ENCODE measurements at regions not wholly inside any gene's neighbourhood (a gene's known extent, or its start where the extent isn't known, plus 50 kb on each side); places are given as distances from the start of the nearest gene placed in this dataset.
A peak's percentile ranks its signal among the peaks of the same experiment; 100 is the strongest.
"Not testable (repeated sequence)": the region's sequence is repeated elsewhere in the genome, so short reads cannot be mapped to it uniquely, and the experiment has no call there.

GRCh38 chr15:101876031-101876430 lies 64.0 kb downstream of the OR4F15 start:
- not testable (repeated sequence) for H3K4me1 ChIP-seq (ENCODE audit: low read length); H4K20me1 ChIP-seq (ENCODE audit: insufficient read depth, low read depth, low read length); H3K36me3 ChIP-seq (ENCODE audit: insufficient read depth, low read length); H3K27ac ChIP-seq (ENCODE audit: low read length); H3K79me2 ChIP-seq (ENCODE audit: low read length); H3K9me3 ChIP-seq (ENCODE audit: low read length); DNase-seq; H3K27me3 ChIP-seq (ENCODE audit: low read length); H3K9ac ChIP-seq (ENCODE audit: low read length); H3K4me2 ChIP-seq (ENCODE audit: low read depth, low read length, poor library complexity, severe bottlenecking); H3K4me3 ChIP-seq (ENCODE audit: low read length); H2AFZ ChIP-seq (ENCODE audit: low read length); H3K9me2 ChIP-seq (replicated peaks; ENCODE audit: insufficient read depth, low read length)

- H3K4me3 ChIP-seq (ENCODE audit: low read length); DNase-seq; H3K36me3 ChIP-seq (ENCODE audit: insufficient read depth, low read length); H4K20me1 ChIP-seq (ENCODE audit: insufficient read depth, low read depth, low read length); H3K9me2 ChIP-seq (replicated peaks; ENCODE audit: insufficient read depth, low read length); H3K79me2 ChIP-seq (ENCODE audit: low read length); H3K27ac ChIP-seq (ENCODE audit: low read length); H2AFZ ChIP-seq (ENCODE audit: low read length); H3K9ac ChIP-seq (ENCODE audit: low read length); H3K27me3 ChIP-seq (ENCODE audit: low read length); H3K4me1 ChIP-seq (ENCODE audit: low read length); H3K9me3 ChIP-seq (ENCODE audit: low read length); H3K4me2 ChIP-seq (ENCODE audit: low read depth, low read length, poor library complexity, severe bottlenecking): not testable (repeated sequence)
Measured at GRCh38 chr15:101877649-101878048, 65.6 kb downstream of the OR4F15 start.

- not testable (repeated sequence) for H3K9me2 ChIP-seq (replicated peaks; ENCODE audit: insufficient read depth, low read length); H3K36me3 ChIP-seq (ENCODE audit: insufficient read depth, low read length); H3K27ac ChIP-seq (ENCODE audit: low read length); H3K79me2 ChIP-seq (ENCODE audit: low read length); H4K20me1 ChIP-seq (ENCODE audit: insufficient read depth, low read depth, low read length); H3K4me1 ChIP-seq (ENCODE audit: low read length); H3K9me3 ChIP-seq (ENCODE audit: low read length); H3K4me3 ChIP-seq (ENCODE audit: low read length); H3K4me2 ChIP-seq (ENCODE audit: low read depth, low read length, poor library complexity, severe bottlenecking); H3K27me3 ChIP-seq (ENCODE audit: low read length); H3K9ac ChIP-seq (ENCODE audit: low read length); H2AFZ ChIP-seq (ENCODE audit: low read length)
- DNase-seq = peak; percentile 23
Measured at GRCh38 chr15:101912349-101913287, 100.6 kb downstream of the OR4F15 start.

GRCh38 chr15:101924554-101924953 lies 112.6 kb downstream of the OR4F15 start:
- H3K4me1 ChIP-seq (ENCODE audit: low read length); H3K27ac ChIP-seq (ENCODE audit: low read length); H3K27me3 ChIP-seq (ENCODE audit: low read length); H4K20me1 ChIP-seq (ENCODE audit: insufficient read depth, low read depth, low read length); H3K4me2 ChIP-seq (ENCODE audit: low read depth, low read length, poor library complexity, severe bottlenecking); H3K4me3 ChIP-seq (ENCODE audit: low read length); H3K36me3 ChIP-seq (ENCODE audit: insufficient read depth, low read length); H3K79me2 ChIP-seq (ENCODE audit: low read length); DNase-seq; H2AFZ ChIP-seq (ENCODE audit: low read length); H3K9me3 ChIP-seq (ENCODE audit: low read length); H3K9ac ChIP-seq (ENCODE audit: low read length); H3K9me2 ChIP-seq (replicated peaks; ENCODE audit: insufficient read depth, low read length): not testable (repeated sequence)

- not testable (repeated sequence) for H2AFZ ChIP-seq (ENCODE audit: low read length); H3K4me1 ChIP-seq (ENCODE audit: low read length); DNase-seq; H4K20me1 ChIP-seq (ENCODE audit: insufficient read depth, low read depth, low read length); H3K36me3 ChIP-seq (ENCODE audit: insufficient read depth, low read length); H3K4me2 ChIP-seq (ENCODE audit: low read depth, low read length, poor library complexity, severe bottlenecking); H3K79me2 ChIP-seq (ENCODE audit: low read length); H3K4me3 ChIP-seq (ENCODE audit: low read length); H3K27ac ChIP-seq (ENCODE audit: low read length); H3K27me3 ChIP-seq (ENCODE audit: low read length); H3K9me2 ChIP-seq (replicated peaks; ENCODE audit: insufficient read depth, low read length); H3K9me3 ChIP-seq (ENCODE audit: low read length); H3K9ac ChIP-seq (ENCODE audit: low read length)
Measured at GRCh38 chr15:101934506-101934905, 122.5 kb downstream of the OR4F15 start.

GRCh38 chr15:101937362-101937761 lies 125.4 kb downstream of the OR4F15 start:
- H3K9me2 ChIP-seq (replicated peaks; ENCODE audit: insufficient read depth, low read length); H3K4me2 ChIP-seq (ENCODE audit: low read depth, low read length, poor library complexity, severe bottlenecking); H3K27me3 ChIP-seq (ENCODE audit: low read length); H3K79me2 ChIP-seq (ENCODE audit: low read length); H3K36me3 ChIP-seq (ENCODE audit: insufficient read depth, low read length); H2AFZ ChIP-seq (ENCODE audit: low read length); DNase-seq; H3K27ac ChIP-seq (ENCODE audit: low read length); H3K9ac ChIP-seq (ENCODE audit: low read length); H3K9me3 ChIP-seq (ENCODE audit: low read length); H3K4me3 ChIP-seq (ENCODE audit: low read length); H3K4me1 ChIP-seq (ENCODE audit: low read length); H4K20me1 ChIP-seq (ENCODE audit: insufficient read depth, low read depth, low read length): not testable (repeated sequence)

- H3K4me1 ChIP-seq (ENCODE audit: low read length); DNase-seq; H3K9me2 ChIP-seq (replicated peaks; ENCODE audit: insufficient read depth, low read length): not testable (repeated sequence)
Measured at GRCh38 chr15:101938555-101938954, 126.6 kb downstream of the OR4F15 start.

GRCh38 chr15:101945896-101946295 lies 133.9 kb downstream of the OR4F15 start:
- H3K27ac ChIP-seq (ENCODE audit: low read length); H3K4me2 ChIP-seq (ENCODE audit: low read depth, low read length, poor library complexity, severe bottlenecking); H3K9me3 ChIP-seq (ENCODE audit: low read length); H4K20me1 ChIP-seq (ENCODE audit: insufficient read depth, low read depth, low read length); H3K9me2 ChIP-seq (replicated peaks; ENCODE audit: insufficient read depth, low read length); H3K4me1 ChIP-seq (ENCODE audit: low read length); H2AFZ ChIP-seq (ENCODE audit: low read length); H3K4me3 ChIP-seq (ENCODE audit: low read length); H3K36me3 ChIP-seq (ENCODE audit: insufficient read depth, low read length); H3K79me2 ChIP-seq (ENCODE audit: low read length); H3K27me3 ChIP-seq (ENCODE audit: low read length); H3K9ac ChIP-seq (ENCODE audit: low read length): not testable (repeated sequence)
- DNase-seq = peak; percentile 12

More at GRCh38 chr15:101938555-101938954, 126.6 kb downstream of the OR4F15 start:
- not testable (repeated sequence) for H3K4me2 ChIP-seq (ENCODE audit: low read depth, low read length, poor library complexity, severe bottlenecking); H3K9ac ChIP-seq (ENCODE audit: low read length); H3K36me3 ChIP-seq (ENCODE audit: insufficient read depth, low read length); H2AFZ ChIP-seq (ENCODE audit: low read length); H3K27ac ChIP-seq (ENCODE audit: low read length); H3K79me2 ChIP-seq (ENCODE audit: low read length); H3K4me3 ChIP-seq (ENCODE audit: low read length); H4K20me1 ChIP-seq (ENCODE audit: insufficient read depth, low read depth, low read length); H3K9me3 ChIP-seq (ENCODE audit: low read length); H3K27me3 ChIP-seq (ENCODE audit: low read length)

Measured in Karpas-422 (cell line).